ENCODE measurements at regions not wholly inside any gene's neighbourhood (a gene's known extent, or its start where the extent isn't known, plus 50 kb on each side); places are given as distances from the start of the nearest gene placed in this dataset.

- no peak overlapping the region for H3K4me3 ChIP-seq (replicated peaks; ENCODE audit: low read depth, low read length)
- H3K27me3 ChIP-seq (replicated peaks; ENCODE audit: control insufficient read depth, insufficient read depth, low read length), result no peaks in the 10 kb centered on the region
- TF ChIP-seq CTCF (IDR thresholded peaks at IDR 0.05; ENCODE audit: insufficient read depth, low read length, poor library complexity, severe bottlenecking), result no peak
Measured at GRCh38 chr15:56530157-56530556, 65.2 kb upstream of the MNS1 start.

GRCh38 chr15:56528136-56528535 lies 63.2 kb upstream of the MNS1 start:
- Histone ChIP-seq H3K27me3 (replicated peaks; ENCODE audit: control insufficient read depth, insufficient read depth, low read length) (no peaks in the 10 kb centered on the region), H3K36me3 (ENCODE audit: control insufficient read depth, insufficient read depth, low read length) (no peaks in the 10 kb centered on the region), H3K4me3 (replicated peaks; ENCODE audit: low read depth, low read length) (no peak overlapping the region)
- no peak for TF ChIP-seq CTCF (IDR thresholded peaks at IDR 0.05; ENCODE audit: insufficient read depth, low read length, poor library complexity, severe bottlenecking)
- DNase-seq (ENCODE audit: extremely low read depth, insufficient read length), result no peak

More at GRCh38 chr15:56530157-56530556, 65.2 kb upstream of the MNS1 start:
- no peak for DNase-seq (ENCODE audit: extremely low read depth, insufficient read length)
- no peaks in the 10 kb centered on the region for H3K36me3 ChIP-seq (ENCODE audit: control insufficient read depth, insufficient read depth, low read length)

GRCh38 chr15:56524915-56525314 lies 60.0 kb upstream of the MNS1 start:
- no peak for TF ChIP-seq CTCF (IDR thresholded peaks at IDR 0.05; ENCODE audit: insufficient read depth, low read length, poor library complexity, severe bottlenecking)
- no peak overlapping the region for H3K4me3 ChIP-seq (replicated peaks; ENCODE audit: low read depth, low read length)
- no peaks in the 10 kb centered on the region for H3K27me3 ChIP-seq (replicated peaks; ENCODE audit: control insufficient read depth, insufficient read depth, low read length)
- DNase-seq (ENCODE audit: extremely low read depth, insufficient read length), result no peak
- H3K36me3 ChIP-seq (ENCODE audit: control insufficient read depth, insufficient read depth, low read length), result no peaks in the 10 kb centered on the region

- H3K36me3 ChIP-seq (ENCODE audit: control insufficient read depth, insufficient read depth, low read length), result no peaks in the 10 kb centered on the region
- no peaks in the 10 kb centered on the region for H3K27me3 ChIP-seq (replicated peaks; ENCODE audit: control insufficient read depth, insufficient read depth, low read length)
- no peak overlapping the region for H3K4me3 ChIP-seq (replicated peaks; ENCODE audit: low read depth, low read length)
- TF ChIP-seq CTCF (IDR thresholded peaks at IDR 0.05; ENCODE audit: insufficient read depth, low read length, poor library complexity, severe bottlenecking), result no peak
- DNase-seq (ENCODE audit: extremely low read depth, insufficient read length), result no peak
Measured at GRCh38 chr15:56523521-56523920, 58.6 kb upstream of the MNS1 start.

GRCh38 chr15:56519000-56519399 lies 54.1 kb upstream of the MNS1 start:
- DNase-seq (ENCODE audit: extremely low read depth, insufficient read length), result no peak
- Histone ChIP-seq H3K27me3 (replicated peaks; ENCODE audit: control insufficient read depth, insufficient read depth, low read length) (no peaks in the 10 kb centered on the region), H3K4me3 (replicated peaks; ENCODE audit: low read depth, low read length) (no peak overlapping the region), H3K36me3 (ENCODE audit: control insufficient read depth, insufficient read depth, low read length) (no peaks in the 10 kb centered on the region)
- TF ChIP-seq CTCF (IDR thresholded peaks at IDR 0.05; ENCODE audit: insufficient read depth, low read length, poor library complexity, severe bottlenecking), result no peak
